Hepatocyte (in vitro differentiated cells): ENCODE measurements at regions not wholly inside any gene's neighbourhood (a gene's known extent, or its start where the extent isn't known, plus 50 kb on each side); places are given as distances from the start of the nearest gene placed in this dataset.

Source experiments
- DNase-seq: peaks from one replicate; pipeline ENCODE4 v3.0.0-alpha.2; 2016; ENCODE audit warnings: low spot score
- H2AFZ ChIP-seq: fragments of 200-600 bp; sonication (generic); 2 replicates; pipeline ENCODE4 v1.6.0; 2016; ENCODE audit warnings: antibody characterized with exemption, mild to moderate bottlenecking
- H3K27ac ChIP-seq: fragments of 200-600 bp; sonication (generic); 2 replicates; pipeline ENCODE4 v1.5.1; 2016; ENCODE audit warnings: mild to moderate bottlenecking
- H3K27me3 ChIP-seq: fragments of 200-600 bp; sonication (generic); 2 replicates; pipeline ENCODE4 v1.6.1; 2016
- H3K36me3 ChIP-seq: fragments of 200-600 bp; sonication (generic); replicated peaks from 2 replicates; pipeline ENCODE4 v1.5.1; 2016; ENCODE audit warnings: low read depth; ENCODE audit not compliant: insufficient read depth
- H3K4me1 ChIP-seq: fragments of 200-600 bp; sonication (generic); 2 replicates; pipeline ENCODE4 v1.5.1; 2016; ENCODE audit warnings: mild to moderate bottlenecking, moderate library complexity; ENCODE audit not compliant: insufficient read depth
- H3K4me2 ChIP-seq: fragments of 200-600 bp; sonication (generic); 2 replicates; pipeline ENCODE4 v1.6.0; 2016
- H3K4me3 ChIP-seq: fragments of 200-600 bp; sonication (generic); 2 replicates; pipeline ENCODE4 v1.5.1; 2016; ENCODE audit warnings: mild to moderate bottlenecking
- H3K79me2 ChIP-seq: fragments of 200-600 bp; sonication (generic); 2 replicates; pipeline ENCODE4 v1.6.0; 2017; ENCODE audit warnings: mild to moderate bottlenecking
- H3K9me2 ChIP-seq: fragments of 200-600 bp; sonication (generic); replicated peaks from 2 replicates; pipeline ENCODE4 v1.6.0; 2017; ENCODE audit warnings: mild to moderate bottlenecking; ENCODE audit not compliant: insufficient read depth
- H3K9me3 ChIP-seq: fragments of 200-600 bp; sonication (generic); 2 replicates; pipeline ENCODE4 v1.5.1; 2016; ENCODE audit warnings: low read depth, mild to moderate bottlenecking
- H4K20me1 ChIP-seq: fragments of 200-600 bp; sonication (generic); 2 replicates; pipeline ENCODE4 v1.6.0; 2016; ENCODE audit warnings: mild to moderate bottlenecking; ENCODE audit not compliant: insufficient read depth, poor library complexity, severe bottlenecking
- EZH2 ChIP-seq: fragments of 200-600 bp; sonication (generic); IDR thresholded peaks from 2 replicates; pipeline ENCODE4 v1.6.1; 2016; ENCODE audit warnings: antibody characterized with exemption, mild to moderate bottlenecking, borderline replicate concordance
- EZH2phosphoT487 ChIP-seq: fragments of 200-600 bp; sonication (generic); IDR thresholded peaks from one replicate; pipeline ENCODE4 v1.6.1; 2018; ENCODE audit warnings: antibody characterized with exemption, mild to moderate bottlenecking, low read depth, moderate library complexity; ENCODE audit not compliant: unreplicated experiment, severe bottlenecking
- WGBS: methylation state at CpG from one replicate; pipeline ENCODE4 v1.1.6; 2016; ENCODE audit warnings: low lambda C conversion rate; ENCODE audit errors: missing lambda C conversion rate; 5-methylcytosine and 5-hydroxymethylcytosine counted together
- TF ChIP-seq, protein P1 (sequence below): fragments of 200-600 bp; sonication (generic); IDR thresholded peaks from 2 replicates; pipeline ENCODE4 v1.5.1; 2016; ENCODE audit warnings: antibody characterized with exemption, mild to moderate bottlenecking; ENCODE audit not compliant: poor library complexity

- no peaks in the 10 kb centered on the region for H4K20me1 ChIP-seq
- no peak overlapping the region for H3K4me3 ChIP-seq
- no peak overlapping the region for H2AFZ ChIP-seq
- no peaks in the 10 kb centered on the region for H3K4me1 ChIP-seq
- no peak overlapping the region for H3K27ac ChIP-seq
- H3K9me2 ChIP-seq: no peaks in the 10 kb centered on the region
- H3K36me3 ChIP-seq: no peaks in the 10 kb centered on the region
- no peak overlapping the region for H3K4me2 ChIP-seq
- TF ChIP-seq EZH2phosphoT487: no peak
- TF ChIP-seq, protein P1, sequence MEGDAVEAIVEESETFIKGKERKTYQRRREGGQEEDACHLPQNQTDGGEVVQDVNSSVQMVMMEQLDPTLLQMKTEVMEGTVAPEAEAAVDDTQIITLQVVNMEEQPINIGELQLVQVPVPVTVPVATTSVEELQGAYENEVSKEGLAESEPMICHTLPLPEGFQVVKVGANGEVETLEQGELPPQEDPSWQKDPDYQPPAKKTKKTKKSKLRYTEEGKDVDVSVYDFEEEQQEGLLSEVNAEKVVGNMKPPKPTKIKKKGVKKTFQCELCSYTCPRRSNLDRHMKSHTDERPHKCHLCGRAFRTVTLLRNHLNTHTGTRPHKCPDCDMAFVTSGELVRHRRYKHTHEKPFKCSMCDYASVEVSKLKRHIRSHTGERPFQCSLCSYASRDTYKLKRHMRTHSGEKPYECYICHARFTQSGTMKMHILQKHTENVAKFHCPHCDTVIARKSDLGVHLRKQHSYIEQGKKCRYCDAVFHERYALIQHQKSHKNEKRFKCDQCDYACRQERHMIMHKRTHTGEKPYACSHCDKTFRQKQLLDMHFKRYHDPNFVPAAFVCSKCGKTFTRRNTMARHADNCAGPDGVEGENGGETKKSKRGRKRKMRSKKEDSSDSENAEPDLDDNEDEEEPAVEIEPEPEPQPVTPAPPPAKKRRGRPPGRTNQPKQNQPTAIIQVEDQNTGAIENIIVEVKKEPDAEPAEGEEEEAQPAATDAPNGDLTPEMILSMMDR: no peak
- TF ChIP-seq EZH2: no peak
- no peaks in the 10 kb centered on the region for H3K9me3 ChIP-seq
- H3K79me2 ChIP-seq: no peaks in the 10 kb centered on the region
- no peak for DNase-seq
- WGBS: 100% methylated on average over 1 of the region's 1 CpG
- H3K27me3 ChIP-seq: no peaks in the 10 kb centered on the region
These were observed 187.8 kb downstream of the CHST1 start for GRCh38 chr11:45477588-45477987.

DNA sequence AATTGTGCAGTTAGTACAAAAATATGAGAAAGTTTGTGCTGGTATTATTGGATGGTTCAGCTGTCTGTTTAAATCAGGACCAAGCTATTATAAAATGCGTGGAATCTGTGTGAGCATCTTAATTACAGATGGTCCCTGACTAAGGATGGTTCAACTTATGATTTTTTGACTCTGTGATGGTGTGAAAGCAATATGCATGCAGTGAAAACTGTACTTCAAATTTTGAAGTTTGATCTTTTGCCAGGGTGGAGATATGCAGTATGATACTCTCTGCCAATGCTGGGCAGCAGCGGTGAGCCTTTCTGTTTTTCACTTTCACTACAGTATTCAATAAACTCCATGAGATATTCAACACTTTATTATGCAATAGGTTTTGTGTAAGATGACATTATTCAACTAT lies 189.3 kb downstream of the CHST1 start:
- Histone ChIP-seq H4K20me1 (no peaks in the 10 kb centered on the region), H3K27me3 (no peaks in the 10 kb centered on the region), H3K27ac (no peak overlapping the region), H3K4me1 (no peaks in the 10 kb centered on the region), H3K9me2 (no peaks in the 10 kb centered on the region), H3K36me3 (no peaks in the 10 kb centered on the region), H3K4me3 (no peak overlapping the region), H3K4me2 (no peak overlapping the region), H3K9me3 (no peaks in the 10 kb centered on the region), H3K79me2 (no peaks in the 10 kb centered on the region), H2AFZ (no peak overlapping the region)
- 98% methylated on average over 2 of the region's 2 CpGs for whole genome bisulfite sequencing
- no peak for DNase-seq
- TF ChIP-seq EZH2phosphoT487 (no peak), EZH2 (no peak)
- TF ChIP-seq, protein P1: no peak

- Histone ChIP-seq H2AFZ (no peak overlapping the region), H3K4me2 (no peak overlapping the region), H3K9me2 (no peaks in the 10 kb centered on the region), H3K4me3 (no peak overlapping the region), H3K27me3 (no peaks in the 10 kb centered on the region), H3K9me3 (no peaks in the 10 kb centered on the region), H3K27ac (no peak overlapping the region), H3K79me2 (no peaks in the 10 kb centered on the region), H3K36me3 (no peaks in the 10 kb centered on the region), H3K4me1 (no peaks in the 10 kb centered on the region), H4K20me1 (no peaks in the 10 kb centered on the region)
- no peak for DNase-seq
- TF ChIP-seq EZH2phosphoT487 (no peak), EZH2 (no peak)
- TF ChIP-seq, protein P1: no peak
- WGBS: 63% methylated on average over 2 of the region's 2 CpGs
These were observed 189.0 kb upstream of the SYT13 start for GRCh38 chr11:45475173-45475572.

DNA sequence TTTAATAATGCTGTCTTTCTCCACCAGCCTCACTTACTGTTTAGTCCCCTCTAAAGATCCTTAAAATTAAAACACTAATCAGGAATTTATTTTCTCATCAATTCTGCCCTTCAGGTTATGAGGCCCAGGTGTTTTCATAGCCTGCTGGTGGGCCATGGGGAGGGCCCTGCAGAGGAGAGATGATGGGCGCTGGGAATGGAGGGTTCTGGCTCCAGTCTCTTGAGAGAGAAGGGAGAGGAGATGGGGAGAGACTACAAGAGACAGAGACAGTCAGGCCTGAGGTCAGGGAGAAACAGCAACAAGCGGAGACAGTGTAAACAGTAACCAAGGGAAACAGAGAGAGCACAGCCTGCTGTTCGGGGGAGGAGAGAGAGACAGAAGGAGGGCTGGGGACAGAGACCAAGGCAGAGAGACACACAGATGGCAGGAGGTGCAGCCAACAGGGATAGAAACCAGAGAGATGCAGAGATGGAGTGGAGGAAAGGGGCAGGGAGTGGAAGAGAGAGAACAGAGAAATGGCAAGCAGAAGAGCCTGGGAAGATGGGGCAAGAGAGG lies 187.3 kb upstream of the SYT13 start:
- DNase-seq: no peak
- no peak overlapping the region for H3K27ac ChIP-seq

More for the DNA sequence above, 187.3 kb upstream of the SYT13 start:
- H4K20me1 ChIP-seq: no peaks in the 10 kb centered on the region
- no peak overlapping the region for H3K4me3 ChIP-seq
- H3K4me2 ChIP-seq: no peak overlapping the region
- H3K4me1 ChIP-seq: no peaks in the 10 kb centered on the region
- H3K9me2 ChIP-seq: no peaks in the 10 kb centered on the region
- WGBS: 63% methylated on average over 3 of the region's 3 CpGs
- TF ChIP-seq EZH2: no peak
- TF ChIP-seq EZH2phosphoT487: no peak
- TF ChIP-seq, protein P1: no peak
- H2AFZ ChIP-seq: no peak overlapping the region
- H3K79me2 ChIP-seq: no peaks in the 10 kb centered on the region
- H3K36me3 ChIP-seq: no peaks in the 10 kb centered on the region
- no peaks in the 10 kb centered on the region for H3K9me3 ChIP-seq
- no peaks in the 10 kb centered on the region for H3K27me3 ChIP-seq
